ENCODE measurements at regions not wholly inside any gene's neighbourhood (a gene's known extent, or its start where the extent isn't known, plus 50 kb on each side); places are given as distances from the start of the nearest gene placed in this dataset.

- TF ChIP-seq MXD1 (CRISPR knock-in tag; IDR thresholded peaks at IDR 0.05; ENCODE audit: borderline replicate concordance, poor library complexity, severe bottlenecking) (no peak), POLR2A (conservative IDR thresholded peaks at IDR 0.05) (no peak), COPS2 (conservative IDR thresholded peaks at IDR 0.05) (no peak), TEAD4 (IDR thresholded peaks at IDR 0.05; ENCODE audit: low read length) (peak; percentile 78), TEAD4 (CRISPR knock-in tag; IDR thresholded peaks at IDR 0.05; ENCODE audit: borderline replicate concordance) (no peak), CLOCK (CRISPR knock-in tag; IDR thresholded peaks at IDR 0.05; ENCODE audit: borderline replicate concordance) (no peak), NCOR1 (IDR thresholded peaks at IDR 0.05) (peak; percentile 31; the same call in 1 of the 2 replicates), CTBP1 (IDR thresholded peaks at IDR 0.05; ENCODE audit: borderline replicate concordance) (peak; percentile 66; the same call in 1 of the 2 replicates), MYNN (IDR thresholded peaks at IDR 0.05) (no peak), MYNN (CRISPR knock-in tag; IDR thresholded peaks at IDR 0.05) (no peak), RBM25 (IDR thresholded peaks at IDR 0.05; ENCODE audit: low read depth, low read length, severe bottlenecking) (peak; percentile 69), KDM4B (IDR thresholded peaks at IDR 0.05; ENCODE audit: borderline replicate concordance in 2 of 2, low read depth in 1 of 2) (no peak), NUFIP1 (IDR thresholded peaks at IDR 0.05; ENCODE audit: partially characterized antibody) (no peak), ADNP (tag; IDR thresholded peaks at IDR 0.05) (0 out of 2 replicates have a peak, but pooled peaks have one; percentile 21), KDM1A (IDR thresholded peaks at IDR 0.05) (peak; percentile 47 to 55; a peak in 2 of 4 replicates), CBFA2T3 (IDR thresholded peaks at IDR 0.05) (peak; percentile 81)
Measured at GRCh38 chrX:39616098-39616729, 481.5 kb downstream of the BCOR start (continued).
